ENCODE measurements at regions not wholly inside any gene's neighbourhood (a gene's known extent, or its start where the extent isn't known, plus 50 kb on each side); places are given as distances from the start of the nearest gene placed in this dataset.

DNA sequence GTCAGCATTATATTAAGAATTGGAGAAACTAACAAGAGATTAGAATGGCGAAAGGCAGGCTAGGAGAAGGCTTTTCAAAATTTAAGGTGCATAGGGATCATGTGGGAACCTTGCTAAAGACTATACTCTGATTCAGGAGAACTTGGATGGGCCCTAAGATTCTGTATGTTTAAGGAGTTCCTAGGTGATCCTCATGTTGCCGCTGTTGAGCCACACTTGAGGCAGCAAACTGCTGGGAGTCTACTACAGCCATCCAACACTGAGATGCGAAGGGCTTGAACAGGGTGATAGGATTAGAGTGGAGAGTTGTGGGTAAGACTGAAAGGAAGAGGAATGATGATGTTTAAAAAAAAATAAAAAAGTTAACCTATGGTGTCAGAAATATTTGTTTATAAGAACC, 1013.2 kb downstream of the MRPL39 start:
- TF ChIP-seq, protein P1, sequence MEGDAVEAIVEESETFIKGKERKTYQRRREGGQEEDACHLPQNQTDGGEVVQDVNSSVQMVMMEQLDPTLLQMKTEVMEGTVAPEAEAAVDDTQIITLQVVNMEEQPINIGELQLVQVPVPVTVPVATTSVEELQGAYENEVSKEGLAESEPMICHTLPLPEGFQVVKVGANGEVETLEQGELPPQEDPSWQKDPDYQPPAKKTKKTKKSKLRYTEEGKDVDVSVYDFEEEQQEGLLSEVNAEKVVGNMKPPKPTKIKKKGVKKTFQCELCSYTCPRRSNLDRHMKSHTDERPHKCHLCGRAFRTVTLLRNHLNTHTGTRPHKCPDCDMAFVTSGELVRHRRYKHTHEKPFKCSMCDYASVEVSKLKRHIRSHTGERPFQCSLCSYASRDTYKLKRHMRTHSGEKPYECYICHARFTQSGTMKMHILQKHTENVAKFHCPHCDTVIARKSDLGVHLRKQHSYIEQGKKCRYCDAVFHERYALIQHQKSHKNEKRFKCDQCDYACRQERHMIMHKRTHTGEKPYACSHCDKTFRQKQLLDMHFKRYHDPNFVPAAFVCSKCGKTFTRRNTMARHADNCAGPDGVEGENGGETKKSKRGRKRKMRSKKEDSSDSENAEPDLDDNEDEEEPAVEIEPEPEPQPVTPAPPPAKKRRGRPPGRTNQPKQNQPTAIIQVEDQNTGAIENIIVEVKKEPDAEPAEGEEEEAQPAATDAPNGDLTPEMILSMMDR (IDR thresholded peaks at IDR 0.05) = no peak
- TF ChIP-seq EP300 (IDR thresholded peaks at IDR 0.05) = no peak
- no peak for TF ChIP-seq POLR2A (IDR thresholded peaks at IDR 0.05)
- no peak for TF ChIP-seq POLR2AphosphoS5 (IDR thresholded peaks at IDR 0.05)
